GM19324 (cell line): ENCODE measurements at regions not wholly inside any gene's neighbourhood (a gene's known extent, or its start where the extent isn't known, plus 50 kb on each side); places are given as distances from the start of the nearest gene placed in this dataset.
"Not testable (repeated sequence)": the region's sequence is repeated elsewhere in the genome, so short reads cannot be mapped to it uniquely, and the experiment has no call there.

Experiments used
- ATAC-seq: cut with Tn5 transposase; IDR thresholded peaks from one replicate; pipeline ENCODE4 v1.9.1; 2021; ENCODE audit warnings: mild to moderate bottlenecking, moderate library complexity; ENCODE audit not compliant: unreplicated experiment, low FRiP score

DNA sequence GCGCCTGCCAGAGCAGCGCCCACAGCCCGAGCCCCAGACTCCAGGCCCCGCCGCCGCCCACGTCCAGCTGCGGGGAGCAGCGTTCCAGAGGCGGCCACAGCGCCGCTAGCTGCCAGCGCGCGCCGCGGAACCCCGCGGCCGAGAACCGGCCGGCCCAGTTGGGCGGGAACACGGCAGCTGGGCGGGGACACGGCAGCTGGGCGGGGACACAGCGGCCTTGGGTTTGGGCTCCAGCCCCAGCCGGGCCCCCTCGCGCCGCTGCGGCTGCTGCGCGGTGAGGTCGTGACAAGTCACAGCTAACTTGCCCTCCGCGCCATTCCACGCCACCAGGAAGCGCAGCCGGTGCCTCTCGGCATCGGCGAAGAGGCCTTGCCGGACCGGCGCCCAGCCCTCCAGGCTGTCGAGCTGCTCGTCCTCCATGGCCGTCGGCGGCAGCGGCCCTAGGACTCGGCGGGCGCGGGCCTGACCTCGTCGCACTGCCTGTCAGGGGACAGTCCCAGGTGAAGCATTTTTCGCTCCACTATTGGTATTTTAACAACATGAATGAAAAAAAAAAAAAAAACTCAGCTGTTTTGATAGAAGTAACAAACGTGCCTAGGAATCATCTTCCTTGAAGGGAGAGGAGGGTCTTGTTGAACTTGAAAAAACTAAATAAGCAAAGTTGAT, 56.6 kb upstream of the GOLGA8N start:
- peak; percentile 98 for ATAC-seq

DNA sequence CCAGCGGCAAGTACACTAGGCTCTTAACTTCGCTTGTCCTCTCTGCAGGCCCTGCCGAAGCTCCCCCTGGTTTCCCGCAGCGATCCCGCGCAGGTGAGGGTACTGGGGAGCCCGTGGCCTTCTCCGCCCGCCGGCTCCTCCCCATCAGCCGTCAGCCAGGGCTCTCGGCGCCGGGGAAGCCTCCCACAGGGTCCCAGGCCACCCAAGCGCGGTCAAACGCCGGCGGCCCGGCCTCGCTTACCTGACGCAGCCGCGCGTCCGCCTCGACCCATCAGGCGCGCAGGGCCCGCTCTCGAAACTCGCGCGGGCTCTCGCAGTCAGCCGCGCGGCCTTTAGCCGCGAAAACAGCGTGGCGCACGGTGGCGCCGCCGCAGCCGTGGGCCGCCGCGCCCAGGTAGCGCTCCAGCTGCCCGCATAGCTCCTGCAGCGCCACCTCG, 57.2 kb upstream of the GOLGA8N start:
- peak; percentile 46 for ATAC-seq

DNA sequence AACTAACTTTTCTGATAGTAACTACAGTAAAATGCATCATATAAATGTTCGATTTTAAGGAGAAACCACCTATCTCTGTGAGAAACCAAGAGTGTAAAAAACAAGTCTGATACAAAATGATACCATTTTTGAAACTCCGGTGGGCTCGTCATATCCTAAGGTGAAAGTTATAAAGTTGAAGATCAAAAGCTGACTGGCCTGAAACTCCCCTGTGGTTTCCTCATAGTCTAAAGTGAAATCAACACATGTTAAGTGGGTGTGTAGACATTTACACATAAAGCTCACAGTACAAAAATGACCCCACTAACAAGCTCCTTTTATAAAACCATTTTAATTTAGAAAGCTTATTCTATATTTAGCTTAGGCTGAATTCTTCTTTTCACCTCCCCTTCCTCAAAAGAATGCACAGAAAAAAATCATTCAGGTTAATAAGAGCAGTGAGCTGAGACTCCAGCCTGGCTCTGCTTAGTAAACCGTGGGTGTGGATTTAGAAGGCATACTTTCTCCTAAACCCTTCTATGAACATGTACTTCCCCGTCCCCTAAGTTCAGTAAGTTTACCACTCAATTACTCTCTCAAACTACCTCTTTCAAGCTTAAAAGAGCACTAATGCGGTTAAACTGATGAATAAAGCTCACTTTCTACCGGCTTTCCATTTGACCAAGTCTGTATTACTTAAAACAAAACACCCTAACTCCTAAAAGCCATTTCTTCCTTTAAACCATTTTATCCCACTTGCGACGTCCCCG, 57.9 kb upstream of the GOLGA8N start:
- not testable (repeated sequence) for ATAC-seq

DNA sequence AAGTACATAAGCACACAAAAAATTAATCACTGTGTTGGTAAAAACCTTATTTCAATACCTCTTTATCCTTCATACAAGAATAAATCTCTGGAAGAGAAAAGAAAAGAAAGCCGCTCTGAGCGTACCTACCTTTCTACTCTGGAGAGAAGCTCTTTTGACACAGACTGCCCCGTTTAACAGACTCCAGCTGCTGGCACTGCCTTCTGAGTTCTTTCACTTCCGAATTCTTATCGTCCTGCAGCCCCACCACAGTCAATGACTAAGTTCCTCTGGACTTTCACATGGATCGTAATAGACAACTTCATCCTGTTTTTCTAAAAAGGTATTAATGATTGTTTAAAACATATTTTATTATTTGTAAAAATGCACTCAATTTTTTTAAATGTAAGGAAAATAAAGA, 67.5 kb upstream of the GOLGA8O start:
- not testable (repeated sequence) for ATAC-seq

DNA sequence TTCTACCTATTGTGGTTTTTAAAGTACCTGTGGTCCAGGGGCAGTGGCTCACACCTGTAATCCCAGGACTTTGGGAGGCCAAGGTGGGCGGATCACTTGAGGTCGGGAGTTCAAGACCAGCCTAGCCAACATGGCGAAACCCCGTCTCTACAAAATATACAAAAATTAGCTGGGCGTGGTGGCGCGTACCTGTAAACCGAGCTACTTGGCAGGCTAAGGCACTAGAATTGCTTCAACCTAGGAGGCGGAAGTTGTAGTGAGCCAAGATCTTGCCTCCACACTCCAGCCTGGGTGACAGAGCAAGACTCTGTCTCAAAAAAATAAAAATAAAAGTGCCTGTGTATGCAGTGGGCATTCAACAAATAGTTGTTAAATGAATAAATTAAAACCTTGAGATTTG, 67.0 kb upstream of the GOLGA8O start:
- ATAC-seq = not testable (repeated sequence)

DNA sequence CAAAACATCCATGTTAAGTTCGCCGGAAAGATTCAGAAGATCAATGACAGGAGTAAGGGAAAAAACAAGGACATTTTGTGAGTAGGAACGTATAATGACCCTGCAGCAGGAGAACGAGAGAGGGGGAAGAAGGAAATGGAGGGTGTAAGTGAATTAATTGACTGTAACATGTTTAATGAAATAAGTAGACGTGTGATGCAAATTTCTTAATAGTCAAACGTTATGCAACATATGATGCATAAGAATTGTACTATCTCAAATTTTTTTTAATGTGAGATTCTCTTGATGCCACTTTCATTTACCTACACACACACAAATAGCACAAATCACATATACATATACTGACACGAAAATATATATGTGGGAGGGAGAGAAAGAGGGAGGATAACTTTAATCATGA, 63.5 kb upstream of the GOLGA8O start:
- not testable (repeated sequence) for ATAC-seq

DNA sequence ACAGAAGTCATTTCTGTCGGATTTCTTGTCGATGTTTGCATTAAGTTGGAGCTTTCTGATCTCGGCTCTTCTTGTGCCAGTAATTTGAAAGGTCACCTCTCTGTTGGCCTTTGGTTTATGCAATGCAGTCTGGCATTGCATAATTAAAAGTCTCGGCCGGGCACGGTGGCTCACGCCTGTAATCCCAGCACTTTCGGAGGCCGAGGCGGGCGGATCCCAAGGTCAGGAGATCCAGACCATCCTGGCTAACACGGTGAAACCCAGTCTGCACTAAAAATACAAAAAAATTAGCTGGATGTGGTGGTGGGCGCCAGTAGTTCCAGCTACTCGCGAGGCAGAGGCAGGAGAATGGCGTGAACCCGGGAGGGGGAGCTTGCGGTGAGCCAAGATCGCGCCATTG, 62.6 kb upstream of the GOLGA8O start:
- ATAC-seq = not testable (repeated sequence)

DNA sequence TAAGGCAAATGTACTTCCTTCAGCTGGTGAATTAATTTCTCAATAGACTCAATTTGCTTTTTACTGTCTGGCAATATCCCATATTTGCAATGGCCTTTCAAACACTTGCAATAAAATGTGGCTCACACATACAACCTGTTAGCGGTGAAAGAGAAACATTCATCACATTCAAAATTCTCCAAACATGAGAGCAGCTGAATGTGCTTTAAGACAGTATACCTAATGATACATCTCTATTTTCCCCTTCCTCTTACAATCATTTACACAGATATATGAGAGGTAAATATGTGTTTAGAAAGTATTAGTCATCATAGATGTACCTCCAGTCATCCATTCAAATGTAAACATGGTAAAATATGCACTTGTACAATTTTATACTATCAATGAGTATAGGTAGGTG, 61.5 kb upstream of the GOLGA8O start:
- ATAC-seq = not testable (repeated sequence)

DNA sequence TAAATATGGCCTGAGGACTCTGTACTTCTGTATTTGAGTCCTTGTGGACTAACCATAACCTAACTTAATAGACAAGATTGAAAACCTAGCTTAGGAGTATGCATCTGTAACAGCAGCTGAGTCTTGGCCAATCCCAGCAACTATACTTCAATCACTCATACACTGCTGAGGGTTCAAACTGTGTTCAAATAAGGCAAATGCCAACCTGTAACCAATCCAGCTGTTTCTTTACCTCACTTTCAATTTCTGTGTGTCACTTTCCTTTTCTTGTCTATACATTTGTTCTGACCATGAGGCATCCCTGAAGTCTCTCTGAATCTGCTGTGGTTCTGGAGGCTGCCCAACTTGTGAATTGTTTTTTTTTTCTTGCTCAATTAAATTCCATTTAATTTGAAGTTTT, 57.9 kb upstream of the GOLGA8O start:
- ATAC-seq = not testable (repeated sequence)

DNA sequence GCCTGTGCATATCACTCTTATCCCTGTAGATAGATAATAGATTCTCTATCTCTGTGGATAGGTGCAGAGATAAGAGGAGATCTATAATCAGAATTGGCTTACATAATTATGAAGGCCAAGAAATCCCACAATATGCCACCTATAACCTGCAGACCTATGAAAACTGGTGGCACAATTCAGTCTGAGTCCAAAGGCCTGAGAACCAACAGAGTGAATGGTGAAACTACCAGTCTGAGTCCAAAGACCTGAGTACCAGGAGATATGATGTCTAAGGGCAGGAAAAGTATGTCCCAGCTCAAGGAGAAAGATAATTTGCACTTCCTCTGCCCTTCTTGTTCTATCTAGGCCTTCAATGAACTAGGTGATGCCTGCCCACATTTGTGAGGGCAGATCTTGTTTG, 54.6 kb upstream of the GOLGA8O start:
- not testable (repeated sequence) for ATAC-seq

DNA sequence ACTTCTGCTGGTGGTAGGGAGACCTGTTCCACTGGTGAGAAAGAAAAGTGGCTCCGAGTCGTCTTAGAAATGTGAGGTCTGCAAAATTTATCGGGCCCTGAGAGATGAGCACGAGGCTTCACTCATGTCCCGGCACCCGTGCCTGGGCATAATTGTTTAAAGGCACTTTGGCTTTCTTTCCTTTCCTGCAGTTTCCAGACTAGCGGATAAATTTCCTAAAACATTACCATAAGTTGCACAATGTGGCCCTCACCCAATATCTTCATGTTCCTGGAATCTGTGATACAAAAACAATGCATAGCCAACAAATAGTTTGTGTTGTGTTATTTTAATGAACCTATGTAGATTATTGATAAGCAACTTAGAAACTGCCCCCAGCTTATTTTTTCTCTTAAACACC, 52.6 kb upstream of the GOLGA8O start:
- ATAC-seq = not testable (repeated sequence)

DNA sequence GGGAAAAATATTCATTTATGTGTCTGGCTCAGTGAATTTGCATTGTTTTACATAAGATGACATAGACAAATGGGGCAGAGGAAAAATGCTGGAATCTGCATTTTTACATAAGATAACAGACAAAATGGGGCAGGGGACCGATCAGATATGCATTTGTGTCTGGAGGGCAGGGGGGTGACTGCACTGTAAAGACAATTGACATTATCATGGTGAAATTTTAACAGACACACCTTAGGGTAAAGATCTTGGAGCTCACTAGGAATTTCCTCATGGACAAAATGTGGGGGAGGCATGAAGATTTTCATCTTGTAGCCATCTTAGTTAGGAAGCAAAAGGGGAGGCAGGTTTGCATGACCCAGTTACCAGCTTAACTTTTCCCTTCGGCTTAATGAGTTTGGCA, 51.4 kb upstream of the GOLGA8O start:
- not testable (repeated sequence) for ATAC-seq

DNA sequence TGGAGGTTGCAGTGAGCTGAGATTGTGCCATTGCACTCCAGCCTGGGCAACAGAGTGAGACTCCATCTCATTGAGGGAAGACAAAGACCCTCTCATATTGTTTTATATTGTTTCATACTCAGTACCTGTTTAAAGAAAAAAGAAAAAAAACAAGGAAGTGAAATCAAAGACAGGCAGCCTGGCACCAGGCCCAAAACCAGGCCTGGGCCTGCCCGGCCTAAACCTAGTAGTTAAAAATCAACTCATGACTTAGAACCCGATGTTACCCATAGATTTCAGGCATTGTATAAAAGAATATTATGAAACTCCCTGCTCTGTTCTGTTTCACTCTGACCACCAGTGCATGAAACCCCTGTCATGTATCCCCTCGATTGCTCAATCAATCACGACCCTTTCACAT, 50.2 kb upstream of the GOLGA8O start:
- not testable (repeated sequence) for ATAC-seq
